DND-41 (cell line): ENCODE measurements at regions not wholly inside any gene's neighbourhood (a gene's known extent, or its start where the extent isn't known, plus 50 kb on each side); places are given as distances from the start of the nearest gene placed in this dataset.
A peak's percentile ranks its signal among the peaks of the same experiment; 100 is the strongest.

Experiments used
- ATAC-seq: fragments of 200-7000 bp; cut with Tn5 transposase; 3 replicates; pipeline ENCODE4 v1.9.1; 2021; ENCODE audit warnings: low read depth; ENCODE audit not compliant: insufficient read depth
- DNase-seq: peaks from one replicate; pipeline ENCODE4 v3.0.0-alpha.2; 2020
- H2AFZ ChIP-seq: 2 replicates; pipeline ENCODE4 v1.6.0; 2012; ENCODE audit warnings: low read depth, low read length
- H3K27ac ChIP-seq: 2 replicates; pipeline ENCODE4 v1.5.1; 2012; ENCODE audit warnings: low read length, inconsistent platforms
- H3K27me3 ChIP-seq: fragments of 200-600 bp; sonication (generic); 2 replicates; pipeline ENCODE4 v1.6.0; 2012; ENCODE audit warnings: low read length, mild to moderate bottlenecking, inconsistent platforms; ENCODE audit not compliant: insufficient read depth, poor library complexity
- H3K36me3 ChIP-seq: 2 replicates; pipeline ENCODE4 v1.5.1; 2012; ENCODE audit warnings: low read length, inconsistent platforms; ENCODE audit not compliant: insufficient read depth
- H3K4me1 ChIP-seq: 2 replicates; pipeline ENCODE4 v1.5.1; 2012; ENCODE audit warnings: mild to moderate bottlenecking, low read length; ENCODE audit not compliant: insufficient read depth
- H3K4me2 ChIP-seq: 2 replicates; pipeline ENCODE4 v1.6.0; 2012; ENCODE audit warnings: mild to moderate bottlenecking, moderate library complexity, low read length, inconsistent platforms; ENCODE audit not compliant: insufficient read depth
- H3K4me3 ChIP-seq, 2 experiments: fragments of 200-600 bp in 1 of 2; shearing (Covaris generic) in 1 of 2; 2 replicates each; pipeline ENCODE4 v1.5.1; 2012 to 2016; ENCODE audit warnings: inconsistent platforms in 2 of 2, low read length in 2 of 2, mild to moderate bottlenecking in 2 of 2, low read depth in 1 of 2, moderate library complexity in 1 of 2
- H3K79me2 ChIP-seq: 2 replicates; pipeline ENCODE4 v1.6.0; 2012; ENCODE audit warnings: low read length, inconsistent platforms; ENCODE audit not compliant: insufficient read depth
- H3K9ac ChIP-seq: 2 replicates; pipeline ENCODE4 v1.6.0; 2012; ENCODE audit warnings: low read depth, mild to moderate bottlenecking, inconsistent platforms, low read length, moderate library complexity
- H3K9me3 ChIP-seq: 2 replicates; pipeline ENCODE4 v1.5.1; 2012; ENCODE audit warnings: low read length, moderate library complexity, mild to moderate bottlenecking, inconsistent platforms; ENCODE audit not compliant: insufficient read depth, severe bottlenecking
- H4K20me1 ChIP-seq: 2 replicates; pipeline ENCODE4 v1.6.0; 2012; ENCODE audit warnings: low read length; ENCODE audit not compliant: insufficient read depth
- EZH2 ChIP-seq: IDR thresholded peaks from 3 replicates; pipeline ENCODE4 v1.6.1; 2012; ENCODE audit warnings: borderline replicate concordance, low read depth, mild to moderate bottlenecking, moderate library complexity, low read length, inconsistent platforms; ENCODE audit not compliant: severe bottlenecking
- TF ChIP-seq, protein P1 (sequence below): IDR thresholded peaks from 2 replicates; pipeline ENCODE4 v1.5.1; 2012; ENCODE audit warnings: borderline replicate concordance, low read length, moderate library complexity, mild to moderate bottlenecking; ENCODE audit not compliant: poor library complexity, severe bottlenecking; ENCODE audit errors: extremely low read depth

DNA sequence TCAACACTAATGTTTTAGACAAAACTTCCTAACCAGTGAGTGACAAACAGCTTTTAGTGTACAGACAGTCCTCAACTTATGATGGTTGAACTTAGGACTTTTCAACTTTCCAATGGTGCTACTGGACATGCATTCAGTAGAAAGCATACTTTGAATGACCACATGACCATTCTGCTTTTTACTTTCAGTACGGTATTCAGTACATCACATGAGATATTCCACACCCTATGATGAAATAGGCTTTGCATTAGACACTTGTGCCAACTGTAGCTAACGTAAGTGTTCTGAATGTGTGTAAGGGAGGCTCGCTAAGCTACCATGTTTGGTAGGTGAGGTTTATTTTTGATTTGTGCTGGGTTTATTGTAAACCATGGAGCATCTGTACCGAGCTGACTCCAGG lies 113.7 kb downstream of the WNT7A start:
- no peaks in the 10 kb centered on the region for H3K4me1 ChIP-seq
- H3K4me2 ChIP-seq, result no peak overlapping the region
- H3K4me3 ChIP-seq, result no peak overlapping the region
- no peaks in the 10 kb centered on the region for H3K36me3 ChIP-seq
- ATAC-seq (no peak), DNase-seq (no peak)
- H3K27ac ChIP-seq, result no peak overlapping the region
- H2AFZ ChIP-seq, result no peak overlapping the region
- TF ChIP-seq, protein P1, sequence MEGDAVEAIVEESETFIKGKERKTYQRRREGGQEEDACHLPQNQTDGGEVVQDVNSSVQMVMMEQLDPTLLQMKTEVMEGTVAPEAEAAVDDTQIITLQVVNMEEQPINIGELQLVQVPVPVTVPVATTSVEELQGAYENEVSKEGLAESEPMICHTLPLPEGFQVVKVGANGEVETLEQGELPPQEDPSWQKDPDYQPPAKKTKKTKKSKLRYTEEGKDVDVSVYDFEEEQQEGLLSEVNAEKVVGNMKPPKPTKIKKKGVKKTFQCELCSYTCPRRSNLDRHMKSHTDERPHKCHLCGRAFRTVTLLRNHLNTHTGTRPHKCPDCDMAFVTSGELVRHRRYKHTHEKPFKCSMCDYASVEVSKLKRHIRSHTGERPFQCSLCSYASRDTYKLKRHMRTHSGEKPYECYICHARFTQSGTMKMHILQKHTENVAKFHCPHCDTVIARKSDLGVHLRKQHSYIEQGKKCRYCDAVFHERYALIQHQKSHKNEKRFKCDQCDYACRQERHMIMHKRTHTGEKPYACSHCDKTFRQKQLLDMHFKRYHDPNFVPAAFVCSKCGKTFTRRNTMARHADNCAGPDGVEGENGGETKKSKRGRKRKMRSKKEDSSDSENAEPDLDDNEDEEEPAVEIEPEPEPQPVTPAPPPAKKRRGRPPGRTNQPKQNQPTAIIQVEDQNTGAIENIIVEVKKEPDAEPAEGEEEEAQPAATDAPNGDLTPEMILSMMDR, result no peak
- no peak for TF ChIP-seq EZH2
- no peaks in the 10 kb centered on the region for H3K9me3 ChIP-seq
- no peaks in the 10 kb centered on the region for H3K27me3 ChIP-seq
- no peaks in the 10 kb centered on the region for H3K79me2 ChIP-seq
- no peaks in the 10 kb centered on the region; the same call in 1 of the 2 replicates for H4K20me1 ChIP-seq
- no peak overlapping the region for H3K9ac ChIP-seq

DNA sequence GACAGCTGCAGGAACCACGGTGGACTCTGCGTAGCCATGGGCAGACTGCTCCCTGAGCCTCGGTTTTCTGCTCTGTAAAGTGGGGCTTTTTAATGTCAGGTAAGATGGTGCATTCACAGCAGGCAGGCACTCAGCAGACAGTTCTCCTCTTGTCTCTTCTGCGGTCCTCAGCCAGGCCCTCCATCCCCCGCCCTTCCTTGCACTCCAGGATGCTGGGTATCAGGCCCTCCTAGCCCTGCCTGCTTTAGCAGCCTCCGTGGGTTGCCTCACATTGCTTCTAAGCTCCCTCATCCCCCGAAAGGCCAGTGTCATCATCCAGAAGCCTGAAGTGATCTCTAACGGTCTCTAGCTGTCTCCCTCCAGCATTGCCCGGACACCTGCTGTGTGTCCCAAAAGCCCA lies 115.7 kb downstream of the WNT7A start:
- Histone ChIP-seq H3K27ac (no peak overlapping the region), H2AFZ (no peak overlapping the region), H3K4me2 (no peak overlapping the region), H3K4me3 (no peak overlapping the region), H4K20me1 (no peaks in the 10 kb centered on the region), H3K79me2 (no peaks in the 10 kb centered on the region), H3K36me3 (no peaks in the 10 kb centered on the region), H3K9ac (no peak overlapping the region), H3K4me1 (no peaks in the 10 kb centered on the region), H3K27me3 (no peaks in the 10 kb centered on the region), H3K9me3 (no peaks in the 10 kb centered on the region)
- ATAC-seq (no peak), DNase-seq (no peak)
- no peak for TF ChIP-seq EZH2

DNA sequence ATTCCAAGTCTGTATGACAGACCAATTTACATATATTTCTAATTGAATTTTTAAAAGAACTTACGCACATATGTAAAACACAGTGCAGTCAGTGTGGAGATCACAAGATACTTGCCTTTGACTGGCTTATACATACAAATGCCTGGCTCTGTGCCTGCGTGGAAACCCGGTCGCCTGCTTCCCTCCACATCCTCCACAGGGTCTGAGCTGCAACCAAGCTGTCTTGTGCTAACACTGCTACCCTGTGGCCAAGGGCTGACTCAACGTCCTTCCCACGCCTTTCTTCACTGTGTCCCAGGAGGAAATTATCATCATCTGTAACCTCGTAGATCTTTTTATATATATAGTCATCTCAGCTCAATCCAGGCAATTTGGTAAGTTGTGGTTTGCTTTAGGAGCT lies 117.0 kb downstream of the WNT7A start:
- no peak for TF ChIP-seq EZH2
- TF ChIP-seq, protein P1, result peak; percentile 14
- H3K4me2 ChIP-seq, result no peak overlapping the region
- peaks cover 9% of the 10 kb centered on the region for H3K27me3 ChIP-seq
- H4K20me1 ChIP-seq, result no peaks in the 10 kb centered on the region
- ATAC-seq, result no peak
- no peak overlapping the region for H2AFZ ChIP-seq
- H3K27ac ChIP-seq, result no peak overlapping the region
- no peaks in the 10 kb centered on the region for H3K9me3 ChIP-seq
- H3K36me3 ChIP-seq, result no peaks in the 10 kb centered on the region
- no peaks in the 10 kb centered on the region for H3K4me1 ChIP-seq
- no peak overlapping the region for H3K4me3 ChIP-seq
- DNase-seq, result no peak
- H3K79me2 ChIP-seq, result no peaks in the 10 kb centered on the region
- no peak overlapping the region for H3K9ac ChIP-seq

DNA sequence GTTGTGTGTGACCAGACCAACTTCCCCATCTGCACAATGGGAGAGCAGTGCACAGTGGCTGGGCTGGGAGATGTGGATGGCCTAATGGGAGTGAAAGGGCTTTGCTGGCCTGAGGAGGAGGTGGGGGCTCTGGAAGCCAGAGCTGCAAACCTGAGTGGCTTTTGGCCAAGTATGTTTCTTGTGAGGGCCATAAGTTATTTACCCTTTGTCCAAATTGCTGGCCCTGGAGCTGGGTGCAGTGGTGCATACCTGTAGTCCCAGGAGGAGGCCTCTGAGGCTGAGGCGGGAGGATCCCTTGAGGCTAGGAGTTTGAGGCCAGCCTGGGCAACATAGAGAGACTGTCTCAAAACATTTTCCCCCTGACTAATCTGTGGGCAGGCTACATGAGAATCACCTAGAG lies 129.1 kb downstream of the WNT7A start:
- H3K36me3 ChIP-seq, result no peaks in the 10 kb centered on the region
- no peaks in the 10 kb centered on the region for H3K9me3 ChIP-seq
- H3K79me2 ChIP-seq, result no peaks in the 10 kb centered on the region
- no peaks in the 10 kb centered on the region for H3K4me1 ChIP-seq
- H3K27ac ChIP-seq, result no peak overlapping the region
- H3K9ac ChIP-seq, result no peak overlapping the region
- no peak overlapping the region for H3K4me3 ChIP-seq
- no peak for ATAC-seq
- no peaks in the 10 kb centered on the region for H4K20me1 ChIP-seq
- TF ChIP-seq, protein P1, result no peak
- TF ChIP-seq EZH2, result no peak
- DNase-seq, result no peak
- no peaks in the 10 kb centered on the region for H3K27me3 ChIP-seq
- no peak overlapping the region for H3K4me2 ChIP-seq
- no peak overlapping the region for H2AFZ ChIP-seq
